ENCODE measurements at regions not wholly inside any gene's neighbourhood (a gene's known extent, or its start where the extent isn't known, plus 50 kb on each side); places are given as distances from the start of the nearest gene placed in this dataset.

DNA sequence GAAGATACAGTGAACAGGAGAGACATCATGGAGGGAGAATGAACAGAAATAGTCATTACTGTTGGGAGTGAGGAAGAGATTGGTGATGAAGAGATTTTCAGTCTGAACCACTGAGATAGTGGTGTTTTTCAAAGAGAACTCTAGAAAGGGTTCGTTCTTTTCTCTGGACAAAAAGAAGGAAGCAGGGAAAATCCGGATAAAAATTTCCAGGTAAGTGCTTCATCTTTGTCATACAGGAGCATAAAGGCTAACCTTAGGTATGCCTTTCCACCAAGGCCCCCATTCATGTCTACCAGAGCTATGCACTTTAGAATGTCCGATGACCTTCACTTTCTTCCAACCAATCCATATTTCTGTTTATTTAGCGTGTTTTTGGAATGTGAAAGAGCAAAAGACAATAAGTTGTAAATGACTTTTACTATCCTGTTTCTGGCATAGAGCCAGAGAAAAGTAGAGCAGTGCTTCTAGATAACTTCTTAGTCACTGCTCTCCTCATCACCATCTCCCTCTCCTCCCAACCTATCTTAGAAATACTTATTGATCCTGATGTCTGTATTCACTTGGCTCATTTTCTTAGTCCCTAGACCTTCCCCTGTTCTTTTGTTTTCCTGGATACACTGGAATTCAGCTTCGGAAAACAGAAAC lies 116.5 kb downstream of the TTC6 start (continued):
- TF ChIP-seq, protein P1, sequence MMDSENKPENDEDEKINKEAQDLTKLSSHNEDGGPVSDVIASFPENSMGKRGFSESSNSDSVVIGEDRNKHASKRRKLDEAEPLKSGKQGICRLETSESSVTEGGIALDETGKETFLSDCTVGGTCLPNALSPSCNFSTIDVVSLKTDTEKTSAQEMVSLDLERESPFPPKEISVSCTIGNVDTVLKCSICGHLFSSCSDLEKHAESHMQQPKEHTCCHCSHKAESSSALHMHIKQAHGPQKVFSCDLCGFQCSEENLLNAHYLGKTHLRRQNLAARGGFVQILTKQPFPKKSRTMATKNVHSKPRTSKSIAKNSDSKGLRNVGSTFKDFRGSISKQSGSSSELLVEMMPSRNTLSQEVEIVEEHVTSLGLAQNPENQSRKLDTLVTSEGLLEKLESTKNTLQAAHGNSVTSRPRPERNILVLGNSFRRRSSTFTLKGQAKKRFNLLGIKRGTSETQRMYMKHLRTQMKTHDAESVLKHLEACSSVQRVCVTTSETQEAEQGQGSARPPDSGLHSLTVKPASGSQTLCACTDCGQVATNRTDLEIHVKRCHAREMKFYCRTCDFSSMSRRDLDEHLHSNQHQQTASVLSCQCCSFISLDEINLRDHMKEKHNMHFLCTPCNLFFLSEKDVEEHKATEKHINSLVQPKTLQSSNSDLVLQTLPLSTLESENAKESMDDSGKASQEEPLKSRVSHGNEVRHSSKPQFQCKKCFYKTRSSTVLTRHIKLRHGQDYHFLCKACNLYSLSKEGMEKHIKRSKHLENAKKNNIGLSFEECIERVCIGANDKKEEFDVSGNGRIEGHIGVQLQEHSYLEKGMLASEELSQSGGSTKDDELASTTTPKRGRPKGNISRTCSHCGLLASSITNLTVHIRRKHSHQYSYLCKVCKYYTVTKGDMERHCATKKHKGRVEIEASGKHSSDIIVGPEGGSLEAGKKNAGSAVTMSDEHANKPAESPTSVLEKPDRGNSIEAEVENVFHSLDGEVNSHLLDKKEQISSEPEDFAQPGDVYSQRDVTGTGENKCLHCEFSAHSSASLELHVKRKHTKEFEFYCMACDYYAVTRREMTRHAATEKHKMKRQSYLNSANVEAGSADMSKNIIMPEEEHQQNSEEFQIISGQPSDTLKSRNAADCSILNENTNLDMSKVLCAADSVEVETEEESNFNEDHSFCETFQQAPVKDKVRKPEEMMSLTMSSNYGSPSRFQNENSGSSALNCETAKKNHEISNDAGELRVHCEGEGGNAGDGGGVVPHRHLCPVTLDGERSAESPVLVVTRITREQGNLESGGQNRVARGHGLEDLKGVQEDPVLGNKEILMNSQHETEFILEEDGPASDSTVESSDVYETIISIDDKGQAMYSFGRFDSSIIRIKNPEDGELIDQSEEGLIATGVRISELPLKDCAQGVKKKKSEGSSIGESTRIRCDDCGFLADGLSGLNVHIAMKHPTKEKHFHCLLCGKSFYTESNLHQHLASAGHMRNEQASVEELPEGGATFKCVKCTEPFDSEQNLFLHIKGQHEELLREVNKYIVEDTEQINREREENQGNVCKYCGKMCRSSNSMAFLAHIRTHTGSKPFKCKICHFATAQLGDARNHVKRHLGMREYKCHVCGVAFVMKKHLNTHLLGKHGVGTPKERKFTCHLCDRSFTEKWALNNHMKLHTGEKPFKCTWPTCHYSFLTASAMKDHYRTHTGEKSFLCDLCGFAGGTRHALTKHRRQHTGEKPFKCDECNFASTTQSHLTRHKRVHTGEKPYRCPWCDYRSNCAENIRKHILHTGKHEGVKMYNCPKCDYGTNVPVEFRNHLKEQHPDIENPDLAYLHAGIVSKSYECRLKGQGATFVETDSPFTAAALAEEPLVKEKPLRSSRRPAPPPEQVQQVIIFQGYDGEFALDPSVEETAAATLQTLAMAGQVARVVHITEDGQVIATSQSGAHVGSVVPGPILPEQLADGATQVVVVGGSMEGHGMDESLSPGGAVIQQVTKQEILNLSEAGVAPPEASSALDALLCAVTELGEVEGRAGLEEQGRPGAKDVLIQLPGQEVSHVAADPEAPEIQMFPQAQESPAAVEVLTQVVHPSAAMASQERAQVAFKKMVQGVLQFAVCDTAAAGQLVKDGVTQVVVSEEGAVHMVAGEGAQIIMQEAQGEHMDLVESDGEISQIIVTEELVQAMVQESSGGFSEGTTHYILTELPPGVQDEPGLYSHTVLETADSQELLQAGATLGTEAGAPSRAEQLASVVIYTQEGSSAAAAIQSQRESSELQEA (CRISPR knock-in tag; IDR thresholded peaks at IDR 0.05; ENCODE audit: not compliant biosample characterization) = no peak
- TF ChIP-seq PHF21A (CRISPR knock-in tag; IDR thresholded peaks at IDR 0.05) (no peak; the same call in none of the 2 replicates), CC2D1A (CRISPR knock-in tag; IDR thresholded peaks at IDR 0.05) (no peak), ZSCAN9 (CRISPR knock-in tag; IDR thresholded peaks at IDR 0.05; ENCODE audit: borderline replicate concordance) (peak; percentile 33; the same call in 1 of the 2 replicates), HOXA5 (CRISPR knock-in tag; IDR thresholded peaks at IDR 0.05) (peak; percentile 75; the same call in 1 of the 2 replicates), ZBTB7B (CRISPR knock-in tag; IDR thresholded peaks at IDR 0.05) (peak; percentile 35; the same call in 1 of the 2 replicates), NRL (CRISPR knock-in tag; IDR thresholded peaks at IDR 0.05; ENCODE audit: borderline replicate concordance) (no peak), PHB2 (IDR thresholded peaks at IDR 0.05; ENCODE audit: partially characterized antibody) (no peak), CENPX (CRISPR knock-in tag; IDR thresholded peaks at IDR 0.05) (peak; percentile 90; the same call in 1 of the 2 replicates), ZNF205 (CRISPR knock-in tag; IDR thresholded peaks at IDR 0.05) (0 out of 2 replicates have a peak, but pooled peaks have one; percentile 73), ZNF232 (CRISPR knock-in tag; IDR thresholded peaks at IDR 0.05; ENCODE audit: borderline replicate concordance) (no peak), MEIS1 (CRISPR knock-in tag; IDR thresholded peaks at IDR 0.05; ENCODE audit: borderline replicate concordance) (no peak), EP300 (IDR thresholded peaks at IDR 0.05; ENCODE audit: low read depth in 2 of 2, low read length in 2 of 2) (peak; percentile 59 to 96; a peak in 3 of 4 replicates), EP300 (CRISPR knock-in tag; IDR thresholded peaks at IDR 0.05; ENCODE audit: borderline replicate concordance) (no peak; the same call in 1 of the 2 replicates)
- TF ChIP-seq, protein P2, sequence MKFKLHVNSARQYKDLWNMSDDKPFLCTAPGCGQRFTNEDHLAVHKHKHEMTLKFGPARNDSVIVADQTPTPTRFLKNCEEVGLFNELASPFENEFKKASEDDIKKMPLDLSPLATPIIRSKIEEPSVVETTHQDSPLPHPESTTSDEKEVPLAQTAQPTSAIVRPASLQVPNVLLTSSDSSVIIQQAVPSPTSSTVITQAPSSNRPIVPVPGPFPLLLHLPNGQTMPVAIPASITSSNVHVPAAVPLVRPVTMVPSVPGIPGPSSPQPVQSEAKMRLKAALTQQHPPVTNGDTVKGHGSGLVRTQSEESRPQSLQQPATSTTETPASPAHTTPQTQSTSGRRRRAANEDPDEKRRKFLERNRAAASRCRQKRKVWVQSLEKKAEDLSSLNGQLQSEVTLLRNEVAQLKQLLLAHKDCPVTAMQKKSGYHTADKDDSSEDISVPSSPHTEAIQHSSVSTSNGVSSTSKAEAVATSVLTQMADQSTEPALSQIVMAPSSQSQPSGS (CRISPR knock-in tag; IDR thresholded peaks at IDR 0.05) = peak; percentile 92
- TF ChIP-seq, protein P3, sequence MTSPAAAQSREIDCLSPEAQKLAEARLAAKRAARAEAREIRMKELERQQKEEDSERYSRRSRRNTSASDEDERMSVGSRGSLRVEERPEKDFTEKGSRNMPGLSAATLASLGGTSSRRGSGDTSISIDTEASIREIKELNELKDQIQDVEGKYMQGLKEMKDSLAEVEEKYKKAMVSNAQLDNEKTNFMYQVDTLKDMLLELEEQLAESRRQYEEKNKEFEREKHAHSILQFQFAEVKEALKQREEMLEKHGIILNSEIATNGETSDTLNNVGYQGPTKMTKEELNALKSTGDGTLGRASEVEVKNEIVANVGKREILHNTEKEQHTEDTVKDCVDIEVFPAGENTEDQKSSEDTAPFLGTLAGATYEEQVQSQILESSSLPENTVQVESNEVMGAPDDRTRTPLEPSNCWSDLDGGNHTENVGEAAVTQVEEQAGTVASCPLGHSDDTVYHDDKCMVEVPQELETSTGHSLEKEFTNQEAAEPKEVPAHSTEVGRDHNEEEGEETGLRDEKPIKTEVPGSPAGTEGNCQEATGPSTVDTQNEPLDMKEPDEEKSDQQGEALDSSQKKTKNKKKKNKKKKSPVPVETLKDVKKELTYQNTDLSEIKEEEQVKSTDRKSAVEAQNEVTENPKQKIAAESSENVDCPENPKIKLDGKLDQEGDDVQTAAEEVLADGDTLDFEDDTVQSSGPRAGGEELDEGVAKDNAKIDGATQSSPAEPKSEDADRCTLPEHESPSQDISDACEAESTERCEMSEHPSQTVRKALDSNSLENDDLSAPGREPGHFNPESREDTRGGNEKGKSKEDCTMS (CRISPR knock-in tag; conservative IDR thresholded peaks at IDR 0.05) = no peak
- TF ChIP-seq, protein P4, sequence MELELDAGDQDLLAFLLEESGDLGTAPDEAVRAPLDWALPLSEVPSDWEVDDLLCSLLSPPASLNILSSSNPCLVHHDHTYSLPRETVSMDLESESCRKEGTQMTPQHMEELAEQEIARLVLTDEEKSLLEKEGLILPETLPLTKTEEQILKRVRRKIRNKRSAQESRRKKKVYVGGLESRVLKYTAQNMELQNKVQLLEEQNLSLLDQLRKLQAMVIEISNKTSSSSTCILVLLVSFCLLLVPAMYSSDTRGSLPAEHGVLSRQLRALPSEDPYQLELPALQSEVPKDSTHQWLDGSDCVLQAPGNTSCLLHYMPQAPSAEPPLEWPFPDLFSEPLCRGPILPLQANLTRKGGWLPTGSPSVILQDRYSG (CRISPR knock-in tag; IDR thresholded peaks at IDR 0.05) = 0 out of 2 replicates have a peak, but pooled peaks have one; percentile 21
